Skeletal muscle satellite cell (primary cell): ENCODE measurements at regions not wholly inside any gene's neighbourhood (a gene's known extent, or its start where the extent isn't known, plus 50 kb on each side); places are given as distances from the start of the nearest gene placed in this dataset.

Source experiments
- H3K27me3 ChIP-seq: 2 replicates; pipeline ENCODE4 v1.7.0; 2013; ENCODE audit warnings: low read length; ENCODE audit not compliant: control insufficient read depth, insufficient read depth
- H3K36me3 ChIP-seq: 2 replicates; pipeline ENCODE4 v1.7.0; 2013; ENCODE audit warnings: mild to moderate bottlenecking, control low read depth, low read length; ENCODE audit not compliant: insufficient read depth
- H3K4me1 ChIP-seq: 2 replicates; pipeline ENCODE4 v1.7.0; 2013; ENCODE audit warnings: low read length; ENCODE audit not compliant: control insufficient read depth, insufficient read depth
- H3K4me2 ChIP-seq: 2 replicates; pipeline ENCODE4 v1.7.0; 2013; ENCODE audit warnings: mild to moderate bottlenecking, low read length
- H3K4me3 ChIP-seq: 2 replicates; pipeline ENCODE4 v1.7.0; 2013; ENCODE audit warnings: low read length
- H3K9ac ChIP-seq: 2 replicates; pipeline ENCODE4 v1.7.0; 2013; ENCODE audit warnings: mild to moderate bottlenecking, low read depth, low read length, moderate library complexity
- H3K9me3 ChIP-seq: replicated peaks from 2 replicates; pipeline ENCODE4 v1.7.0; 2013; ENCODE audit warnings: mild to moderate bottlenecking, control low read depth, low read length

- Histone ChIP-seq H3K4me3 (no peak overlapping the region), H3K4me1 (peaks cover 29% of the 10 kb centered on the region)
These were observed 50.2 kb upstream of the EML4 start for GRCh38 chr2:42118754-42119569.

More at GRCh38 chr2:42118754-42119569, 50.2 kb upstream of the EML4 start:
- Histone ChIP-seq H3K9me3 (no peaks in the 10 kb centered on the region), H3K36me3 (no peaks in the 10 kb centered on the region), H3K27me3 (no peaks in the 10 kb centered on the region), H3K4me2 (no peak overlapping the region), H3K9ac (no peak overlapping the region)
